ENCODE measurements at regions not wholly inside any gene's neighbourhood (a gene's known extent, or its start where the extent isn't known, plus 50 kb on each side); places are given as distances from the start of the nearest gene placed in this dataset.

GRCh38 chr3:59385547-59385946, 335.7 kb upstream of the CFAP20DC start (continued):
- TF ChIP-seq ETS1 (IDR thresholded peaks at IDR 0.05) (no peak), POLR2AphosphoS5 (IDR thresholded peaks at IDR 0.05; ENCODE audit: low read depth) (no peak), CREB1 (CRISPR knock-in tag; IDR thresholded peaks at IDR 0.05; ENCODE audit: low read depth) (no peak)

GRCh38 chr3:59381282-59381681, 331.5 kb upstream of the CFAP20DC start:
- Mint-ChIP-seq H3K9me3 (no peaks in the 10 kb centered on the region), H3K4me3 (no peak overlapping the region), H3K27ac (no peak overlapping the region), H3K4me1 (no peaks in the 10 kb centered on the region), H3K27me3 (ENCODE audit: insufficient read depth, low read depth, poor library complexity) (no peaks in the 10 kb centered on the region), H3K36me3 (ENCODE audit: low read depth) (no peaks in the 10 kb centered on the region)
- H3K27me3 ChIP-seq (ENCODE audit: insufficient read depth) = no peaks in the 10 kb centered on the region
- no peak overlapping the region for H3K27ac ChIP-seq (ENCODE audit: low read depth)
- no peaks in the 10 kb centered on the region for H3F3A ChIP-seq (replicated peaks; ENCODE audit: low read depth)
- H3K79me2 ChIP-seq (replicated peaks; ENCODE audit: insufficient read depth) = no peaks in the 10 kb centered on the region
- ATAC-seq (no peak), DNase-seq (ENCODE audit: low spot score) (no peak)
- H3K4me1 ChIP-seq (ENCODE audit: insufficient read depth) = no peaks in the 10 kb centered on the region
- no peaks in the 10 kb centered on the region for H4K20me1 ChIP-seq (replicated peaks; ENCODE audit: insufficient read depth)
- H3K4me2 ChIP-seq = no peak overlapping the region
- H2AFZ ChIP-seq = no peak overlapping the region
- H3K9me2 ChIP-seq (ENCODE audit: insufficient read depth) = peaks cover 15% of the 10 kb centered on the region
- H3K4me3 ChIP-seq = no peak overlapping the region
- no peaks in the 10 kb centered on the region for H3K36me3 ChIP-seq (ENCODE audit: insufficient read depth)
- TF ChIP-seq STAT1 (IDR thresholded peaks at IDR 0.05; ENCODE audit: unreplicated experiment) (no peak), CREB1 (CRISPR knock-in tag; IDR thresholded peaks at IDR 0.05; ENCODE audit: low read depth) (no peak), CTCF (conservative IDR thresholded peaks at IDR 0.05; ENCODE audit: low read depth in 2 of 2) (no peak), EZH2 (IDR thresholded peaks at IDR 0.05; ENCODE audit: low read depth, unreplicated experiment) (no peak), ZNF462 (CRISPR knock-in tag; IDR thresholded peaks at IDR 0.05) (no peak), EZH2phosphoT487 (IDR thresholded peaks at IDR 0.05; ENCODE audit: unreplicated experiment) (no peak), POLR2AphosphoS5 (IDR thresholded peaks at IDR 0.05; ENCODE audit: low read depth) (no peak), ETS1 (IDR thresholded peaks at IDR 0.05) (no peak), JUNB (IDR thresholded peaks at IDR 0.05; ENCODE audit: unreplicated experiment) (no peak), ZNF331 (CRISPR knock-in tag; IDR thresholded peaks at IDR 0.05; ENCODE audit: low read depth) (no peak), NANOG (IDR thresholded peaks at IDR 0.05; ENCODE audit: borderline replicate concordance) (no peak)
- TF ChIP-seq, protein P1, sequence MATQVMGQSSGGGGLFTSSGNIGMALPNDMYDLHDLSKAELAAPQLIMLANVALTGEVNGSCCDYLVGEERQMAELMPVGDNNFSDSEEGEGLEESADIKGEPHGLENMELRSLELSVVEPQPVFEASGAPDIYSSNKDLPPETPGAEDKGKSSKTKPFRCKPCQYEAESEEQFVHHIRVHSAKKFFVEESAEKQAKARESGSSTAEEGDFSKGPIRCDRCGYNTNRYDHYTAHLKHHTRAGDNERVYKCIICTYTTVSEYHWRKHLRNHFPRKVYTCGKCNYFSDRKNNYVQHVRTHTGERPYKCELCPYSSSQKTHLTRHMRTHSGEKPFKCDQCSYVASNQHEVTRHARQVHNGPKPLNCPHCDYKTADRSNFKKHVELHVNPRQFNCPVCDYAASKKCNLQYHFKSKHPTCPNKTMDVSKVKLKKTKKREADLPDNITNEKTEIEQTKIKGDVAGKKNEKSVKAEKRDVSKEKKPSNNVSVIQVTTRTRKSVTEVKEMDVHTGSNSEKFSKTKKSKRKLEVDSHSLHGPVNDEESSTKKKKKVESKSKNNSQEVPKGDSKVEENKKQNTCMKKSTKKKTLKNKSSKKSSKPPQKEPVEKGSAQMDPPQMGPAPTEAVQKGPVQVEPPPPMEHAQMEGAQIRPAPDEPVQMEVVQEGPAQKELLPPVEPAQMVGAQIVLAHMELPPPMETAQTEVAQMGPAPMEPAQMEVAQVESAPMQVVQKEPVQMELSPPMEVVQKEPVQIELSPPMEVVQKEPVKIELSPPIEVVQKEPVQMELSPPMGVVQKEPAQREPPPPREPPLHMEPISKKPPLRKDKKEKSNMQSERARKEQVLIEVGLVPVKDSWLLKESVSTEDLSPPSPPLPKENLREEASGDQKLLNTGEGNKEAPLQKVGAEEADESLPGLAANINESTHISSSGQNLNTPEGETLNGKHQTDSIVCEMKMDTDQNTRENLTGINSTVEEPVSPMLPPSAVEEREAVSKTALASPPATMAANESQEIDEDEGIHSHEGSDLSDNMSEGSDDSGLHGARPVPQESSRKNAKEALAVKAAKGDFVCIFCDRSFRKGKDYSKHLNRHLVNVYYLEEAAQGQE (IDR thresholded peaks at IDR 0.05; ENCODE audit: unreplicated experiment) = no peak
